CD4-positive, alpha-beta T cell (primary cell): ENCODE measurements at regions not wholly inside any gene's neighbourhood (a gene's known extent, or its start where the extent isn't known, plus 50 kb on each side); places are given as distances from the start of the nearest gene placed in this dataset.

Source experiments
- ATAC-seq: fragments of 200-7000 bp; cut with Tn5 transposase; one replicate; pipeline ENCODE4 v1.10.0; 2022; ENCODE audit warnings: mild to moderate bottlenecking; ENCODE audit not compliant: poor library complexity
- CTCF ChIA-PET: fragments of 350-600 bp; sonication (Branson Sonifier 250); formaldehyde crosslinking; loops from one replicate; lab custom pipeline; 2021; ENCODE audit warnings: antibody characterized with exemption, inconsistent platforms; lab: Charles Lee
- POLR2A ChIA-PET: fragments of 350-600 bp; sonication (Branson Sonifier 250); formaldehyde crosslinking; loops from one replicate; lab custom pipeline; 2021; ENCODE audit warnings: antibody characterized with exemption, inconsistent platforms; lab: Charles Lee
- DNase-seq, 14 experiments: peaks; one replicate each; pipeline ENCODE4 v3.0.0-alpha.2; 2013 to 2020; ENCODE audit warnings: mixed read lengths in 2 of 14
- H3K27ac ChIP-seq, 2 donors: one replicate each; pipeline versions ENCODE4 v1.5.1 to v1.7.0; 2013; ENCODE audit warnings: low read length in 2 of 2, low read depth in 1 of 2, mild to moderate bottlenecking in 1 of 2
- H3K27me3 ChIP-seq, 2 experiments: 1 replicate in 1 of 2; 2 replicates in 1 of 2; pipeline versions ENCODE4 v1.6.1 to v1.7.0; 2013; ENCODE audit warnings: low read length in 2 of 2, control low read depth in 1 of 2, mild to moderate bottlenecking in 1 of 2, moderate library complexity in 1 of 2; ENCODE audit not compliant: insufficient read depth in 2 of 2, control insufficient read depth in 1 of 2
- H3K36me3 ChIP-seq: one replicate; pipeline ENCODE4 v1.6.1; 2013; ENCODE audit warnings: low read length, control low read depth; ENCODE audit not compliant: insufficient read depth
- H3K4me1 ChIP-seq: one replicate; pipeline ENCODE4 v1.6.1; 2013; ENCODE audit warnings: low read length, control low read depth; ENCODE audit not compliant: insufficient read depth
- H3K4me3 ChIP-seq: one replicate; pipeline ENCODE4 v1.5.1; 2013; ENCODE audit warnings: mild to moderate bottlenecking, low read length, moderate library complexity
- H3K9me3 ChIP-seq, 2 experiments: 1 replicate in 1 of 2; 2 replicates in 1 of 2; pipeline versions ENCODE4 v1.6.1 to v1.7.0; 2013; ENCODE audit warnings: low read length in 2 of 2, mild to moderate bottlenecking in 2 of 2, control low read depth in 1 of 2, moderate library complexity in 1 of 2; ENCODE audit not compliant: control insufficient read depth in 1 of 2, insufficient read depth in 1 of 2
- H3K27ac Mint-ChIP-seq: one replicate; pipeline ENCODE4 v1.8.0; 2020; ENCODE audit warnings: mixed read lengths
- H3K27me3 Mint-ChIP-seq: one replicate; pipeline ENCODE4 v1.8.0; 2021; ENCODE audit warnings: mixed read lengths
- H3K36me3 Mint-ChIP-seq: one replicate; pipeline ENCODE4 v1.8.0; 2021; ENCODE audit warnings: low read depth, mixed read lengths
- H3K4me1 Mint-ChIP-seq: one replicate; pipeline ENCODE4 v1.8.0; 2021; ENCODE audit warnings: low read depth, mixed read lengths
- H3K4me3 Mint-ChIP-seq: one replicate; pipeline ENCODE4 v1.8.0; 2020; ENCODE audit warnings: mild to moderate bottlenecking, mixed read lengths
- H3K9me3 Mint-ChIP-seq: one replicate; pipeline ENCODE4 v1.8.0; 2020; ENCODE audit warnings: mixed read lengths
- CTCF ChIP-seq: fragments of 200-600 bp; IDR thresholded peaks from one replicate; pipeline ENCODE4 v1.8.0; 2022; ENCODE audit warnings: antibody characterized with exemption, mild to moderate bottlenecking
- intact Hi-C, 2 experiments: fragments of 100-400 bp; cut with DNase I in 1 of 2; cut with micrococcal nuclease in 1 of 2; formaldehyde crosslinking; loops; one replicate each; pipeline versions ENCODE4 v1.15.1 to v1.9.0; 2023 to 2025; cut with DNase I, micrococcal nuclease

DNA sequence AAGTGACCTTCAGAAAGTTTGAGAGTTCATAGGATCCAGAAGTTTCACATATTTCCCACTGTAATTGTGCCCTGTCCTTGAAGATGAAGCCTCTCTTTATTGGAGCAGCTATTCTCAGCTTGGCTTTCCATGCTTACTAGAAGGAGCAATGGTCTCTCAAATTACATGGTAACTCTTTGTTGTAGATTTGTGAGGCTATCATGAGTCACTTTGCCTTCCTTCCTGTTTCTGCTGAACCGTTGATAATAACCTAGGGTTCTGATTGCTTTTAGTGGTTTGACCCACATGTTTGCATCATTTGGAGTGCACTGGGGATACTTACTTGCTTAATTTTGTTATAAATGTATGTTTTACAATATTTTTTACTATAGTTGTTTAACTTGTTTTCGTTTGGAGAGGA lies 772.9 kb upstream of the SLITRK6 start:
- Histone ChIP-seq H3K4me3 (no peak overlapping the region), H3K9me3 (no peaks in the 10 kb centered on the region), H3K27me3 (no peaks in the 10 kb centered on the region), H3K27ac (no peak overlapping the region), H3K4me1 (no peaks in the 10 kb centered on the region), H3K36me3 (no peaks in the 10 kb centered on the region)
- TF ChIP-seq CTCF = no peak
- no peaks in the 10 kb centered on the region for H3K4me1 Mint-ChIP-seq
- no peaks in the 10 kb centered on the region for H3K27me3 Mint-ChIP-seq
- no peaks in the 10 kb centered on the region for H3K36me3 Mint-ChIP-seq
- H3K27ac Mint-ChIP-seq = no peak overlapping the region
- no peaks in the 10 kb centered on the region for H3K9me3 Mint-ChIP-seq
- CTCF ChIA-PET = no interaction called here
- intact Hi-C loops = no loop called here
- ATAC-seq = no peak
- DNase-seq = no peak
- POLR2A ChIA-PET = no interaction called here
- H3K4me3 Mint-ChIP-seq = no peak overlapping the region

DNA sequence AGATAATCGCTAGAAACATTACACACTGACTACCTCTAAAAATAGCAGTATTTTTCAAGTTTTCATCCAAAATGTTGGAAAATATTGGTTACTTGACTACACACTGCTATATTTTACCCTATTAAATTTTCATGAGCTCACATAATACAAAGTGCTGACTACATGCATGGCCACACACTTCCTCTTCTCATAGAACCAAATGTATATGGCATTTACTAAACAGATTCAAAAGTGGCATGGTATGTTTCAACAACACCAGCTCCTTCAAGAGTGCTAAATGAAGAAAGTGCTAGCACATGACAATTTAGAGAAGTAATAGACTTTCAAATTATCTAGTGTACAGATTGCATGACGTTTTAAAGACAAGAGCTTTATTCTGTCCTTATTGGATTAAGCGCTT lies 780.4 kb upstream of the SLITRK6 start:
- CTCF ChIA-PET = no interaction called here
- Histone ChIP-seq H3K9me3 (peaks cover 0 to 4% of the 10 kb centered on the region in 2 experiments), H3K27ac (no peak overlapping the region), H3K36me3 (no peaks in the 10 kb centered on the region), H3K4me1 (no peaks in the 10 kb centered on the region), H3K27me3 (no peaks in the 10 kb centered on the region), H3K4me3 (no peak overlapping the region)
- H3K4me1 Mint-ChIP-seq = no peaks in the 10 kb centered on the region
- ATAC-seq (no peak), DNase-seq (no peak)
- H3K9me3 Mint-ChIP-seq = no peaks in the 10 kb centered on the region
- POLR2A ChIA-PET = no interaction called here
- H3K4me3 Mint-ChIP-seq = no peak overlapping the region
- no peak overlapping the region for H3K27ac Mint-ChIP-seq
- TF ChIP-seq CTCF = no peak
- intact Hi-C loops = no loop called here
- H3K36me3 Mint-ChIP-seq = no peaks in the 10 kb centered on the region
- no peaks in the 10 kb centered on the region for H3K27me3 Mint-ChIP-seq

DNA sequence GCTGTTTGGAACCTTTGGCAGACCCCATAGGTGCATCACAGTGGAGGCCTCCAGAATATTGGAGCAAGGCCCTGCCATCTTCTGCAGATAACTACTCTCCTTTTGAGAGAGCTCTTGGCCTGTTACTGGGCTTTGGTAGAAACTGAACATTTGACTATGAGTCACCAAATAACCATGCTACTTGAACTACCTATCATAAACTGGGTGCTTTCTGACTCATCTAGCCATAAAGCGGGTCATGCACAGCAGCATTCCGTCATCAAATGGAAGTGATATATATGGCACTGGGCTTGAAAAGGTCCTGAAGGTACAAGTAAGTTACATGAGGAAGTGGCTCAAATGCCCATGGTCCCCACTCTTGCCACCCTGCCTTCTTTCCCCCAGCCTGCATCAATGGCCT lies 782.5 kb upstream of the SLITRK6 start:
- Histone ChIP-seq H3K27ac (no peak overlapping the region), H3K9me3 (peaks cover 0 to 8% of the 10 kb centered on the region in 2 experiments), H3K4me3 (no peak overlapping the region), H3K27me3 (no peaks in the 10 kb centered on the region), H3K36me3 (no peaks in the 10 kb centered on the region), H3K4me1 (no peaks in the 10 kb centered on the region)
- TF ChIP-seq CTCF = no peak
- Mint-ChIP-seq H3K27ac (no peak overlapping the region), H3K27me3 (no peaks in the 10 kb centered on the region), H3K36me3 (no peaks in the 10 kb centered on the region), H3K9me3 (no peaks in the 10 kb centered on the region), H3K4me1 (no peaks in the 10 kb centered on the region), H3K4me3 (no peak overlapping the region)
- ChIA-PET CTCF (no interaction called here), POLR2A (no interaction called here)
- ATAC-seq (no peak), DNase-seq (no peak)
- intact Hi-C loops = no loop called here
